PC-9 (cell line): ENCODE measurements at regions not wholly inside any gene's neighbourhood (a gene's known extent, or its start where the extent isn't known, plus 50 kb on each side); places are given as distances from the start of the nearest gene placed in this dataset.

Experiments used
- EZH2 ChIP-seq: fragments of 200-600 bp; sonication (generic); IDR thresholded peaks from 2 replicates; pipeline ENCODE4 v1.8.0; 2017; ENCODE audit warnings: antibody characterized with exemption, low read depth
- TF ChIP-seq, protein P1 (sequence below): fragments of 200-600 bp; sonication (generic); conservative IDR thresholded peaks from 2 replicates; pipeline ENCODE4 v1.6.1; 2017; ENCODE audit warnings: mixed run types, antibody characterized with exemption, mild to moderate bottlenecking, moderate library complexity

DNA sequence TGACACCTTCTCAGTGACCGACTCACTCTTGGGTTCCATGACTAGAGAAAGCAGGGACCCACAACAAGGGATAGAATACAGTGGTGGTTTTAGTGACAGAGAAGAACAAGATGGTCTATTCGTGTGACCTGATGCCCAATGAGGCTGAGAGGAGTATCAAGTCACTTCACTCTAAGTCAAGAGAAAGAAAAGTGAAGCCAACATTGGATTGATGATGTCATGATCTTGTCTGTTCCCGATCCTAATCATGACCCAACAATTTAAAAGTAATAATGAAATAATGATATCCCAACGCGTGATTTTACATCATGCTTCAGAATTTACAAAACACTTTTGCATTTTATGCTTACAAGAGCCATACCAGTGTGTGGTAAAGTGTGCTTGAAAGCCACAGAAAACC is 155.6 kb upstream of the POU3F3 start:
- TF ChIP-seq, protein P1, sequence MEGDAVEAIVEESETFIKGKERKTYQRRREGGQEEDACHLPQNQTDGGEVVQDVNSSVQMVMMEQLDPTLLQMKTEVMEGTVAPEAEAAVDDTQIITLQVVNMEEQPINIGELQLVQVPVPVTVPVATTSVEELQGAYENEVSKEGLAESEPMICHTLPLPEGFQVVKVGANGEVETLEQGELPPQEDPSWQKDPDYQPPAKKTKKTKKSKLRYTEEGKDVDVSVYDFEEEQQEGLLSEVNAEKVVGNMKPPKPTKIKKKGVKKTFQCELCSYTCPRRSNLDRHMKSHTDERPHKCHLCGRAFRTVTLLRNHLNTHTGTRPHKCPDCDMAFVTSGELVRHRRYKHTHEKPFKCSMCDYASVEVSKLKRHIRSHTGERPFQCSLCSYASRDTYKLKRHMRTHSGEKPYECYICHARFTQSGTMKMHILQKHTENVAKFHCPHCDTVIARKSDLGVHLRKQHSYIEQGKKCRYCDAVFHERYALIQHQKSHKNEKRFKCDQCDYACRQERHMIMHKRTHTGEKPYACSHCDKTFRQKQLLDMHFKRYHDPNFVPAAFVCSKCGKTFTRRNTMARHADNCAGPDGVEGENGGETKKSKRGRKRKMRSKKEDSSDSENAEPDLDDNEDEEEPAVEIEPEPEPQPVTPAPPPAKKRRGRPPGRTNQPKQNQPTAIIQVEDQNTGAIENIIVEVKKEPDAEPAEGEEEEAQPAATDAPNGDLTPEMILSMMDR, result no peak
- TF ChIP-seq EZH2, result no peak
